LNCaP clone FGC (cell line): ENCODE measurements at regions not wholly inside any gene's neighbourhood (a gene's known extent, or its start where the extent isn't known, plus 50 kb on each side); places are given as distances from the start of the nearest gene placed in this dataset.

Experiments
- DNase-seq: peaks from one replicate; pipeline ENCODE4 v3.0.0-alpha.2; 2011; ENCODE audit warnings: low read depth
- H3K4me3 ChIP-seq: 2 replicates; pipeline ENCODE4 v1.5.1; 2011; ENCODE audit warnings: mild to moderate bottlenecking, low read depth, low read length, control low read depth
- TF ChIP-seq, protein P1 (sequence below): IDR thresholded peaks from 2 replicates; pipeline ENCODE4 v1.5.1; 2012; ENCODE audit warnings: mild to moderate bottlenecking; ENCODE audit not compliant: control insufficient read depth, insufficient read depth; ENCODE audit errors: extremely low read depth

DNA sequence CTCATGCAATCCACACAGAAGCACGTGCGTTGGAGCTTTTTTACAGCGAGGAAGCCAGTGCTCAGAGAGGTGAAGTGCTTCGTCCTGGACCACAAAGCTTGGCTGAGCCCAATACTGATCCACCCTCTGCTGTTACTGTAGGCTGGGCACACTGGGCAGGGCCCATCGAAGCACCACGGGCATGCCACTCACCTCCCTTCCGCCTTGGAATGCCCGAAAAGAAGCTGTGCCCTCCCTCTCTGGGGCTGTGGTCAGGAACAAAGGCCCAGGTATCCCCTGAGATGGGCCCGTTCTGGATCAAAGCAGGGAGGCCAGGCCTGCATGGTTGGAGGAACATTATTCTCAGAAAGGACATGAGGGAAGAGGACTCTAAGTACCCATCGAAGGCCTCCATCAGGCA, 206.7 kb upstream of the C1orf174 start:
- TF ChIP-seq, protein P1, sequence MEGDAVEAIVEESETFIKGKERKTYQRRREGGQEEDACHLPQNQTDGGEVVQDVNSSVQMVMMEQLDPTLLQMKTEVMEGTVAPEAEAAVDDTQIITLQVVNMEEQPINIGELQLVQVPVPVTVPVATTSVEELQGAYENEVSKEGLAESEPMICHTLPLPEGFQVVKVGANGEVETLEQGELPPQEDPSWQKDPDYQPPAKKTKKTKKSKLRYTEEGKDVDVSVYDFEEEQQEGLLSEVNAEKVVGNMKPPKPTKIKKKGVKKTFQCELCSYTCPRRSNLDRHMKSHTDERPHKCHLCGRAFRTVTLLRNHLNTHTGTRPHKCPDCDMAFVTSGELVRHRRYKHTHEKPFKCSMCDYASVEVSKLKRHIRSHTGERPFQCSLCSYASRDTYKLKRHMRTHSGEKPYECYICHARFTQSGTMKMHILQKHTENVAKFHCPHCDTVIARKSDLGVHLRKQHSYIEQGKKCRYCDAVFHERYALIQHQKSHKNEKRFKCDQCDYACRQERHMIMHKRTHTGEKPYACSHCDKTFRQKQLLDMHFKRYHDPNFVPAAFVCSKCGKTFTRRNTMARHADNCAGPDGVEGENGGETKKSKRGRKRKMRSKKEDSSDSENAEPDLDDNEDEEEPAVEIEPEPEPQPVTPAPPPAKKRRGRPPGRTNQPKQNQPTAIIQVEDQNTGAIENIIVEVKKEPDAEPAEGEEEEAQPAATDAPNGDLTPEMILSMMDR = no peak
- H3K4me3 ChIP-seq = no peak overlapping the region
- no peak for DNase-seq

DNA sequence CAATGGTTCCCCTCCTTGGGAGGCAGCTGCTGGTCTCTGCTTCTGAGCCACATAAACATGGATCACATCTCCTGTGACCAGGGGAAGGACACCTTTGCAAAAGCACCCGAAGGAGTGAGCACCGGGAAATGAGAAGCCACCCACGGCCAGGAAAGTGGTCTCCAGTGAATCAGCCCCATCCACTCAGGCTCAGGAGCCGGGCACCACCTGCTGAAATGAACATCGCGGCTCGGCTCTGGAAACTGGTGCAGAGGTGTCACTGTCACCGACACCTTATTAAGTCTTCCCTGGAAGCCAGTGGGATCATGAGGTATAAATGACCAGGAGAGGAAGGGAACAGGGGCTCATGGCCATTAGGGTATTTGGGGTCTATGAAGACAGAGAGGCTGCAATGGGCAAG, 207.2 kb upstream of the C1orf174 start:
- H3K4me3 ChIP-seq = no peak overlapping the region
- no peak for DNase-seq
- TF ChIP-seq, protein P1 = no peak

DNA sequence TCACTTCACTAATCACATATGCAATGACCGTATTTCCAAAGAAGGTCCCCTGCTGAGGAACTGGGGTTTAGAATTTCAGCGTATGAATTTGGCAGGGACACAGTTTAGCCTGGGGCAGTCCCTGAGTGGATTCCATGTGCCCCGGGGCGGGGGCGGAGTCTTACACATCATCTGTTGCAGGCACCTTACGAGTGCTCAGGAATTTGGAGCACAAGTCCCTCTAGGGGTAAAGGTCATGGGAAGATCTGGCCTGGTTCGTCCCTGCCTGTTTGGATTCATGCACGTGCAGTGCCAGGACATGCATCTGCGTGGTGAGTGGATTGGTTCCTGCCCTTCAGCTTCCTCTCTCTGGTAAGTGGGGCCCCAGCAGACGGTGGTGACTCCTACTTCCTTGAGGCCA, 208.3 kb upstream of the C1orf174 start:
- TF ChIP-seq, protein P1 = no peak
- DNase-seq = no peak
- no peak overlapping the region for H3K4me3 ChIP-seq

DNA sequence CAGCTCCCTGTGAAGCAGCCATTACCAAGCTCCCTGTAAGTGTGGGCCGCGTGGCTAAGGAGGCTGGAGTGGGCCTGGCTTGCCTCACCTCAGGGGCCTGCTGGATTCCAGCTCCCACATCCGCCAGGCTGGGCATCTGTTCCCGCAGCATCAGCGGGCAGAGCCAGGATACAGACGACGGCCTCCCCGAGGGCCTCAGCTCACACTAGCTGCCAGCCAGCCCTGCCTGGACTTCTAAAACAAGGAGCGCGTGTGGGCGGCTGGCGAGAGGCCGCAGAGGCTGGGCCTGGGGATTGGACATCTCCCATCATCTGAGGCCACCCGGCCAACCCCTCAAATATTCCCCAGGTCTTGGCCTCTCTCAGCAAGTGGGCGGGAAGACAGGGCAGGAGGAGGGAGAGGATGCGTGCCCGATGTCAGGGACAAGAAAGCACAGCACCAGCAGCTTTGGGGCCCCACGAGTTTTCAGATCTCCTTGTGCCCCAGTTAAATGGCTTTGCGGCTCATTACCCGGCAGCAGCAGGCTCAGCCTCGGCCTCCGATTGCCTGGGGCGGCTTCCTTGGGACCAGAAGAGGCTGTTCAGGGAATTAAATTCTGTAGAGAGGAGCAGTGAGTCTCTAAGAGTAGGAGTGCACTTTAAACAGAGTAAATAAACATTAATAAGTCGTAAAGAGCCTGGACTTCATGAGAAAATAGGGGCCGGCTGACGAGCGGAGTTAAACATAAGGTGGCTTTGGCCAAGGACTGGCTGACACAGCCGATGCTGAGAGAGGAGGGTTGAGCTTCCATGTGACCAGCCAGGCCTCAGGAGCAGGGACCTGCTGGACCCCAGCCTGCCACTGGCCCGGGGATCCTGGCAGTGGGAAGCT, 208.9 kb upstream of the C1orf174 start:
- DNase-seq = no peak
- no peak overlapping the region for H3K4me3 ChIP-seq
- TF ChIP-seq, protein P1 = no peak

DNA sequence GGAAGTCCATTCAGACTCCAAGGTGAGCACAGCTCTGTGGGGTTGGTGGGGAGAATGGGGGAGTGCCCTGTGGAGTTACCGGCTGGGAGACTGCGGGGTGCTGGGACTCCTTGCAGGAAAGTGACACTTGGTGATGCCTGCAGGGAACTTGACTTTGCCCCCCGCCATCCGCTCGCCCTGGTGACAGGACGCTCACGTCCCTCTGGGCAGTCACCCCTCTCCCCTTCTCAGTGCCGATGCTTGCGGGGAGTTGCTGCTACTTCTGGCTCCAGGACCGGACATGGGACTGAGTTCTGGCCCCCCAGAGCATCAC, 209.5 kb upstream of the C1orf174 start:
- no peak overlapping the region for H3K4me3 ChIP-seq
- TF ChIP-seq, protein P1 = no peak
- DNase-seq = no peak

DNA sequence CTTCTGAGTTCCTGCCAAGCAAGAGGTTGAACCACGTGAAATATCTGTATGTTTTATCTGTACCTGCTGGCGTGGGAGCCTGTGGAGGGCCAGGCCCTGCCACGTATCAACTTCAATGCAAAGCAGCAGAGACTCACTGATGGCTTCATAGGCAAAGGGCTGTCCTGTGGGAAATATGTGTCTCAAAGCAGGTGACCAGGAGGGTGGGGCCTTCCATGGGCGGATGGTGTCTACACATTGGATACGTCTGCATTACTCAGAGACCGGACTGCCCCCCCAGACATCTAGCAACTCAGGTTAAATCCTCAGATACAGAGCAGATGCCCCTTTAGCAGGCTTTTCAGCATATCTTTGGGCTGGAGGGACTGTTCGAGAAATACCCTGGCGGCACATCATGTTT, 210.8 kb upstream of the C1orf174 start:
- TF ChIP-seq, protein P1 = no peak
- H3K4me3 ChIP-seq = no peak overlapping the region
- DNase-seq = no peak

DNA sequence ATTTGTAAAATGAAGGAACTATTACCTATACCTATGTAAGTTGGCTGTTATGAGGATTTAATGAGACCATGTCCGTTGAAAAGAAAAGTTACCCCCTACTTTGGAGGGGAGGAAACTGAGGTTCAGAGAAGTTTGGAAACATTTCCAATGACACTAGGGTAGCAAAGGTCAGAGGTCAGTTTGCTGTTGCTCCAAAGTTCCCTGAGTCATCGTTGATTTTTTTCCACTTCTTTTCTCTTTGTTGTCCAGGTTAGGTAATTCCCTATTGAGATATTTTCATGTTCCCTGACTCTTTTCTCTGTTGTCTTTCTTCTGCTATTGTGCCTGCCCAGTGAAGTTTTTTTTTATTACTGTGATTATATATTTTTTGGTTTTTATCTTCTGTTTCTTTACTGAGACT, 213.8 kb upstream of the C1orf174 start:
- DNase-seq = no peak
- H3K4me3 ChIP-seq = no peak overlapping the region
- TF ChIP-seq, protein P1 = no peak
